Stimulated activated CD4-positive, alpha-beta T cell treated with anti-CD3 and anti-CD28 coated beads, Interleukin-4, amount 100 ng/mL, for 24 hours (primary cell): ENCODE measurements at regions not wholly inside any gene's neighbourhood (a gene's known extent, or its start where the extent isn't known, plus 50 kb on each side); places are given as distances from the start of the nearest gene placed in this dataset.
"Not testable (repeated sequence)": the region's sequence is repeated elsewhere in the genome, so short reads cannot be mapped to it uniquely, and the experiment has no call there.

ENCODE experiments used
- DNase-seq: peaks from one replicate; pipeline ENCODE4 v3.0.0-alpha.2; 2020

- DNase-seq = no peak
Measured at GRCh38 chr7:110529175-110529574, 561.8 kb upstream of the LRRN3 start.

- DNase-seq = no peak
Measured at GRCh38 chr7:110531186-110531585, 559.7 kb upstream of the LRRN3 start.

GRCh38 chr7:110534241-110534931 is 556.5 kb upstream of the LRRN3 start:
- no peak for DNase-seq

- no peak for DNase-seq
Measured at GRCh38 chr7:110539216-110539615, 551.7 kb upstream of the LRRN3 start.

- no peak for DNase-seq
Measured at GRCh38 chr7:110541962-110542361, 549.0 kb upstream of the LRRN3 start.

GRCh38 chr7:110544194-110544593 is 546.7 kb upstream of the LRRN3 start:
- no peak for DNase-seq

- no peak for DNase-seq
Measured at GRCh38 chr7:110548372-110548771, 542.6 kb upstream of the LRRN3 start.

GRCh38 chr7:110557136-110557535 is 533.8 kb upstream of the LRRN3 start:
- no peak for DNase-seq

GRCh38 chr7:110563286-110563685 is 527.6 kb upstream of the LRRN3 start:
- not testable (repeated sequence) for DNase-seq

- no peak for DNase-seq
Measured at GRCh38 chr7:110564246-110564645, 526.7 kb upstream of the LRRN3 start.

- DNase-seq = no peak
Measured at GRCh38 chr7:110568388-110568787, 522.5 kb upstream of the LRRN3 start.

GRCh38 chr7:110568932-110569331 is 522.0 kb upstream of the LRRN3 start:
- no peak for DNase-seq

- DNase-seq = no peak
Measured at GRCh38 chr7:110569486-110570205, 521.3 kb upstream of the LRRN3 start.

GRCh38 chr7:110573862-110574528 is 516.9 kb upstream of the LRRN3 start:
- no peak for DNase-seq

GRCh38 chr7:110587294-110587693 is 503.6 kb upstream of the LRRN3 start:
- DNase-seq = no peak

GRCh38 chr7:110590415-110590814 is 500.5 kb upstream of the LRRN3 start:
- DNase-seq = no peak

- DNase-seq = no peak
Measured at GRCh38 chr7:110591341-110591740, 499.6 kb upstream of the LRRN3 start.

GRCh38 chr7:110592557-110592956 is 498.4 kb upstream of the LRRN3 start:
- no peak for DNase-seq

GRCh38 chr7:110593355-110593754 is 497.6 kb upstream of the LRRN3 start:
- no peak for DNase-seq

- no peak for DNase-seq
Measured at GRCh38 chr7:110595694-110596093, 495.2 kb upstream of the LRRN3 start.

GRCh38 chr7:110600956-110601355 is 490.0 kb upstream of the LRRN3 start:
- no peak for DNase-seq

GRCh38 chr7:110601710-110602109 is 489.2 kb upstream of the LRRN3 start:
- no peak for DNase-seq

- DNase-seq = no peak
Measured at GRCh38 chr7:110604206-110604605, 486.7 kb upstream of the LRRN3 start.

- no peak for DNase-seq
Measured at GRCh38 chr7:110604885-110605284, 486.0 kb upstream of the LRRN3 start.
